RWPE1 (cell line): ENCODE measurements at regions not wholly inside any gene's neighbourhood (a gene's known extent, or its start where the extent isn't known, plus 50 kb on each side); places are given as distances from the start of the nearest gene placed in this dataset.

ENCODE experiments used
- CTCF ChIA-PET: fragments of 350-600 bp; sonication (Branson Sonifier 250); formaldehyde crosslinking; extraction: SDS; loops from one replicate; lab custom pipeline; 2021; lab: Yijun Ruan, JAX
- POLR2A ChIA-PET: fragments of 400-600 bp; formaldehyde crosslinking; extraction: SDS; loops from one replicate; lab custom pipeline; 2020; ENCODE audit warnings: antibody characterized with exemption; ENCODE audit not compliant: low non-redundant PET; lab: Yijun Ruan, JAX
- DNase-seq: peaks from one replicate; pipeline ENCODE4 v3.0.0; 2012; ENCODE audit warnings: low spot score
- H3K27ac ChIP-seq: fragments of 450-650 bp; 2 replicates; pipeline ENCODE4 v1.5.1; 2017
- CTCF ChIP-seq: fragments of 450-650 bp; conservative IDR thresholded peaks from 2 replicates; pipeline ENCODE4 v1.5.1; 2017; ENCODE audit warnings: low read depth, mild to moderate bottlenecking

- no peak overlapping the region for H3K27ac ChIP-seq
- ChIA-PET CTCF (no interaction called here), POLR2A (no interaction called here)
- TF ChIP-seq CTCF = no peak
- no peak for DNase-seq
These were observed 241.0 kb upstream of the TBX3 start for GRCh38 chr12:114924946-114925475.

GRCh38 chr12:114921781-114922180 is 237.8 kb upstream of the TBX3 start:
- DNase-seq = no peak
- no peak for TF ChIP-seq CTCF
- no peak overlapping the region for H3K27ac ChIP-seq
- ChIA-PET POLR2A (no interaction called here), CTCF (no interaction called here)

- POLR2A ChIA-PET = no interaction called here
- H3K27ac ChIP-seq = no peak overlapping the region
- no peak for DNase-seq
- CTCF ChIA-PET = no interaction called here
- TF ChIP-seq CTCF = no peak
These were observed 237.0 kb upstream of the TBX3 start for GRCh38 chr12:114920771-114921554.

GRCh38 chr12:114919479-114919878 is 235.5 kb upstream of the TBX3 start:
- ChIA-PET POLR2A (no interaction called here), CTCF (interaction anchor here (0.5 kb wide), 1 partner anchor 939 kb away, joined by 4 read pairs; no protein-coding TSS in a partner anchor)
- no peak overlapping the region for H3K27ac ChIP-seq
- TF ChIP-seq CTCF = no peak
- no peak for DNase-seq

GRCh38 chr12:114918535-114919233 is 234.7 kb upstream of the TBX3 start:
- ChIA-PET POLR2A (no interaction called here), CTCF (interaction anchor here (0.5 to 0.6 kb wide), 2 partner anchors 395 to 938 kb away, joined by 3 to 4 read pairs; no protein-coding TSS in a partner anchor)
- DNase-seq = peak; percentile 49
- H3K27ac ChIP-seq = no peak overlapping the region
- TF ChIP-seq CTCF = no peak

GRCh38 chr12:114917953-114918352 is 234.0 kb upstream of the TBX3 start:
- H3K27ac ChIP-seq = no peak overlapping the region
- POLR2A ChIA-PET = no interaction called here
- no peak for TF ChIP-seq CTCF
- no peak for DNase-seq
- CTCF ChIA-PET = no interaction called here
